ENCODE measurements at regions not wholly inside any gene's neighbourhood (a gene's known extent, or its start where the extent isn't known, plus 50 kb on each side); places are given as distances from the start of the nearest gene placed in this dataset.

- no peak for TF ChIP-seq CTCF (IDR thresholded peaks at IDR 0.05)
- Histone ChIP-seq H3K4me1 (no peaks in the 10 kb centered on the region), H3K4me3 (no peak overlapping the region), H3K9me3 (peaks cover 0 to 17% (median 0%) of the 10 kb centered on the region in 11 donors), H3K36me3 (no peaks in the 10 kb centered on the region), H3K27ac (no peak overlapping the region), H3K27me3 (peaks cover 0 to 7% (median 0%) of the 10 kb centered on the region in 7 donors)
- intact Hi-C loops (cut with DNase I): no loop called here
- no peak for DNase-seq
- no peak for ATAC-seq
These were observed 62.2 kb upstream of the CARD11 start for GRCh38 chr7:3105856-3106255.

GRCh38 chr7:3106361-3106826 lies 62.7 kb upstream of the CARD11 start:
- H3K9me3 ChIP-seq: peaks cover 0 to 17% (median 0%) of the 10 kb centered on the region in 11 donors
- intact Hi-C loops (cut with DNase I): no loop called here
- no peaks in the 10 kb centered on the region for H3K36me3 ChIP-seq
- peaks cover 0 to 7% (median 0%) of the 10 kb centered on the region in 7 donors for H3K27me3 ChIP-seq
- WGBS, 2 donors: 61% methylated on average over 2 of the region's 2 CpGs
- no peak for DNase-seq
- no peak for TF ChIP-seq CTCF (IDR thresholded peaks at IDR 0.05)
- H3K4me1 ChIP-seq: no peaks in the 10 kb centered on the region
- no peak for ATAC-seq
- no peak overlapping the region for H3K4me3 ChIP-seq
- H3K27ac ChIP-seq: no peak overlapping the region

- TF ChIP-seq CTCF (IDR thresholded peaks at IDR 0.05): no peak
- H3K27ac ChIP-seq: no peak overlapping the region
These were observed 63.6 kb upstream of the CARD11 start for GRCh38 chr7:3107228-3107763.

GRCh38 chr7:3107889-3108570 lies 64.4 kb upstream of the CARD11 start:
- ATAC-seq (no peak), DNase-seq (no peak)
- H3K4me3 ChIP-seq: no peak overlapping the region
- H3K36me3 ChIP-seq: no peaks in the 10 kb centered on the region
- no peak for TF ChIP-seq CTCF (IDR thresholded peaks at IDR 0.05)
- H3K9me3 ChIP-seq: peaks cover 0 to 17% (median 0%) of the 10 kb centered on the region in 11 donors
- H3K27ac ChIP-seq: no peak overlapping the region
- 78 to 83% methylated on average over 8 of the region's 8 CpGs for WGBS, 2 donors
- no peaks in the 10 kb centered on the region for H3K4me1 ChIP-seq
- peaks cover 0 to 7% (median 0%) of the 10 kb centered on the region in 7 donors for H3K27me3 ChIP-seq
- intact Hi-C loops (cut with DNase I): no loop called here

More at GRCh38 chr7:3107228-3107763, 63.6 kb upstream of the CARD11 start:
- ATAC-seq (no peak), DNase-seq (no peak)
- 73 to 82% methylated on average over 8 of the region's 8 CpGs for WGBS, 2 donors
- peaks cover 0 to 7% (median 0%) of the 10 kb centered on the region in 7 donors for H3K27me3 ChIP-seq
- intact Hi-C loops (cut with DNase I): no loop called here
- peaks cover 0 to 17% (median 0%) of the 10 kb centered on the region in 11 donors for H3K9me3 ChIP-seq
- H3K36me3 ChIP-seq: no peaks in the 10 kb centered on the region
- no peaks in the 10 kb centered on the region for H3K4me1 ChIP-seq
- H3K4me3 ChIP-seq: no peak overlapping the region
